Gastroesophageal sphincter (tissue), 4 donors: ENCODE measurements at regions not wholly inside any gene's neighbourhood (a gene's known extent, or its start where the extent isn't known, plus 50 kb on each side); places are given as distances from the start of the nearest gene placed in this dataset.
"Not testable (repeated sequence)": the region's sequence is repeated elsewhere in the genome, so short reads cannot be mapped to it uniquely, and the experiment has no call there.

Source experiments
- ATAC-seq: fragments of 150-250 bp; one replicate; pipeline ENCODE4 v1.9.1; 2016; ENCODE audit warnings: mild to moderate bottlenecking, moderate library complexity
- H3K27ac ChIP-seq, 4 donors: fragments of 200-600 bp; sonication (generic) in 3 of 4; 1 replicate in 3 of 4; 2 replicates in 1 of 4; pipeline ENCODE4 v1.5.1; 2016 to 2019
- H3K27me3 ChIP-seq: fragments of 200-600 bp; sonication (generic); one replicate; pipeline ENCODE4 v1.5.1; 2019
- H3K36me3 ChIP-seq, 2 donors: fragments of 200-600 bp; sonication (generic); one replicate each; pipeline ENCODE4 v1.5.1; 2019; ENCODE audit warnings: control low read depth in 1 of 2
- H3K4me1 ChIP-seq, 3 donors: fragments of 200-600 bp; sonication (generic); 1 replicate in 2 of 3; 2 replicates in 1 of 3; pipeline ENCODE4 v1.5.1; 2016 to 2019; ENCODE audit warnings: control low read depth in 2 of 3
- H3K4me3 ChIP-seq, 2 donors: fragments of 200-600 bp; sonication (generic); one replicate each; pipeline ENCODE4 v1.5.1; 2019; ENCODE audit warnings: mild to moderate bottlenecking in 1 of 2, moderate library complexity in 1 of 2
- H3K9me3 ChIP-seq, 3 donors: fragments of 200-600 bp; sonication (generic); one replicate each; pipeline ENCODE4 v1.5.1; 2017 to 2019; ENCODE audit warnings: control low read depth in 2 of 3
- WGBS, 2 donors: methylation state at CpG; one replicate each; pipeline ENCODE4 v1.1.5; 2018; ENCODE audit warnings: low coverage in 1 of 2; 5-methylcytosine and 5-hydroxymethylcytosine counted together

DNA sequence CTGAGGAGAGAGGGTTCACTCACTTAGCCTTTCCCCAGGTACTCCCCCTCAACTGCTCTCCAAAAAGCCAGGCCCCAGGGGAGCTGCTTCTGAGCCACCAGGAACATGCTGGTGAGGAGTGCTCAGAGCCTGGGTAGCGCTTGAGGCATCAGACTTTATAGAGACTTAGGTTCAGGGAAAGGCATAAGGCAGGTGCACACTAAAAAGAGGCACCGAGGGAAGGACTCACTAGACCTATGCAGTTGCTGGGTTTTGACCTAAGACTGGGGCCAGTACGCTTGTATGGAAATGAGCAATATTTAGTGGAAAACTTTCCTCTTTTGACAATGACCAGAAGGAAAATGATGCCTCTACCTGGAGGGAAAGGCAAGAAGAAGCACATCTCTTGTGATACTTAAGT lies 589.1 kb downstream of the RPIA start:
- ATAC-seq, H3K9me3 ChIP-seq: not testable (repeated sequence)
- WGBS, 2 donors = 60% methylated on average over 1 of the region's 3 CpGs; no CpG with 5 or more reads in 1 of the 2 donors

DNA sequence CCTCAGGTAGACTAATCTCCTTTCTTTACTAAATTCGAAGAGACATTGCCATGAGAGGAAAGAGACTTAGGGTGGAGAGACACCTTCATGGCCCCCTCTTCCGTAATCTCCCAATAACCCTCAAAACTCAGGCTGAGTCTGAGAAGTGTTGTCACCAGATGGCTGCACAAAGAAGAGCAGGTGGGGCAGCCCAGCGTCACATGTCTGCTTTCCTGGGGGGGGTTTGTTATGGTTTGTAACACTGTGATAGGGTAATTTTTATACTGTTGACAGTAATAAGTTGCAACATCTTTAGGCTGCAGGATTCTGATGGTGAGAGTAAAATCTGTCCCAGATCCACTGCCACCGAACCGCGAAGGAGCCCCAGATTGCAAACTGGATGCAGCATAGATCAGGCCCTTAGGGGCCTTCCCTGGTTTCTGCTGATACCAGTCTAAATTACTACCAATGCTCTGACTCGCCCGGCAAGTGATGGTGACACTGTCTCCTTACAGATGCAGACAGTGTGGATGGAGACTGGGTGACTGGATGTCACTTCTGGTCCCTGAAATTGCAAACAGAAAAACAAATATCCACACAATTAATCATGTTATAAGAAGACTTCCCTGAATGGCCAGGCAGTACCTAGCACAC lies 595.1 kb downstream of the RPIA start:
- H3K4me1 ChIP-seq, H3K9me3 ChIP-seq, ATAC-seq, H3K27me3 ChIP-seq, H3K36me3 ChIP-seq, H3K27ac ChIP-seq, H3K4me3 ChIP-seq: not testable (repeated sequence)
- no CpG with 5 or more reads among the region's 8 CpGs for WGBS, 2 donors

More for the DNA sequence above, 589.1 kb downstream of the RPIA start:
- not testable (repeated sequence) for H3K27ac ChIP-seq, H3K27me3 ChIP-seq, H3K36me3 ChIP-seq, H3K4me3 ChIP-seq, H3K4me1 ChIP-seq

DNA sequence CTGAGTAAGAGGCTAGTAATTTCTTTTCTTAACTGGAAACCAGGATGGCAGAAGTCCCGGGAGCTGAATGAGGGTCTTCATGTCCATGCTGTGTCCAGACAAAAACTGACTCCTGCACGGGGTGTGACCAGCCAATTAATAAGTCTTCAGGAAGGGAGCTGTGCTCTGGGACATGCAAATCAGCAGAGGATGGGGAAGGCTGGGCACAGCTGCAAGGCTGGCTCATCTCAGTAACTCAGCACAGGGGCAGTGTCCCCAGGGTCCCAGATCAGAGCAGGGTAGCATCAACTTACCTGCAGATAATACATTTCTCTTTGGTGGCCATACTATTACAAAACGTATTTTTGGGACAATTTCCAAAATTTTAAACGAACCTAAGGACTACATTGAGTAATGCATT lies 595.6 kb downstream of the RPIA start:
- no CpG with 5 or more reads among the region's 4 CpGs for WGBS, 2 donors
- not testable (repeated sequence) for H3K36me3 ChIP-seq, H3K27ac ChIP-seq, H3K4me1 ChIP-seq, H3K9me3 ChIP-seq, H3K27me3 ChIP-seq, ATAC-seq, H3K4me3 ChIP-seq

DNA sequence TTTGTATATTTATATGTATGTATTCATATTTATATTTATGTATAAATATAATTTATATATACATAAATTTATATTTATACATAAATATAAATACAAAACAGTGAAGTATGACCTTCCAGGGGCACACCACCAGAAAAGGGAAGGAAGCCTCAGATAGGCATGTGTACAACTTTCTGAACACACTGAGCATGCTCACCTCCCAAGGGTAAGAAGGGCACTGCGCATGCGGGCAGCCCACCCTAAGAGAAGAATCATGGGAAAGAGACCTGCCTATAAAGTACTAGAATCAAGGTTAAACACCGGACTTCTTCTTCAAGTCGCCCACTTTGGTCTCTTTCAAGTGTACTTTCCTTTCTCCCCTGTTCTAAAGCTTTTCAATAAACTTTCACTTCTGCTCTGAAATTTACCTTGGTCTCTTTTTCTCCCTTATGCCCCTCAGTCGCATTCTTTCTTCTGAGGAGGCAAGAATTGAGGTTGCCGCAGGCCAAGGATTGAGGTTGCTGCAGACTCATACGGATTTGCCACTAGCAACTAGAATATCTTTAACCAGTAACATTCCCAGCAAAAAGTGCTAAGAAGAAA lies 600.3 kb downstream of the RPIA start:
- not testable (repeated sequence) for H3K36me3 ChIP-seq, H3K9me3 ChIP-seq, H3K4me1 ChIP-seq, H3K27me3 ChIP-seq, H3K27ac ChIP-seq, H3K4me3 ChIP-seq, ATAC-seq
- no CpG with 5 or more reads among the region's 7 CpGs for WGBS, 2 donors

DNA sequence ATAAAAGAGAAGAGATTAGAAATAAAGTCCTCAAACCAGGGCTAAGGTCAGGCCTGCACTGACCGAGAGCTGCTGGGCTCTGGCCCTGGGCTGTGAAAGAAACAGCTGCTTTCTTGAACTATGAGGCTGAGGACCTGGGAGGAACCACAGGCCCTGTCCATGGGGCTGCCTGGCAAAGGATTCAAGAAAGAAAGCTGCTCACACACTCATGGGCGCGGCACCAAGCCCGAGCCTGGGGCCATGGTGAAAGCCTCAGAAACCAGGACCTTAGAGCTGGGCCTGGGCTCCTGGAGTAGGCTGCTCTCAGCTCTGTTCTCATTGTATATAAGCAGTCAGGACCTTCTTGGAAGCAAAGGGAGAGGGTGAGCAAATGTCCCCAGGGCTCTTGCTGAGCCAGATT lies 601.9 kb downstream of the RPIA start:
- not testable (repeated sequence) for H3K27ac ChIP-seq, H3K4me1 ChIP-seq, H3K36me3 ChIP-seq, H3K4me3 ChIP-seq, H3K27me3 ChIP-seq, H3K9me3 ChIP-seq, ATAC-seq
- no CpG with 5 or more reads among the region's 4 CpGs for WGBS, 2 donors

DNA sequence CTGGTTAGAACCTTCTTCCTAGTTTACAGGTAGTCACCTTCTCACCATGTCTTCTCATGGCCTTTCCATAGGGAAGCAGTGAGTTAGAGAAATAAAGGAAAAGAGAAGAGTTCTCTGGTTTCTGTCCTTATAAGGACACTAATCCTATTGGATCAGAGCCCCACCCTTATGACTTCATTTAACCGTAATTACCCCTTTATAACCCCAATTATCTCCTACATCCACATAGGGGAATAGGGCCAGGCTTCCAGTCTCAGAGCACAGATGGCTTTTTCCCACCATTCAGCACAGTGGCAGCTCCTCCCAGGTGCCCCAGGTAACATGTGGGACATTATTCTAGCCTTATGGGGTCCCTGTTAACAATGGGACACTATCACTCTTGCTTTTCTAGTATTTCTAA lies 602.9 kb downstream of the RPIA start:
- not testable (repeated sequence) for H3K36me3 ChIP-seq, ATAC-seq, H3K27me3 ChIP-seq, H3K9me3 ChIP-seq, H3K4me1 ChIP-seq, H3K27ac ChIP-seq, H3K4me3 ChIP-seq
- no CpG with 5 or more reads among the region's 1 CpG for WGBS, 2 donors

DNA sequence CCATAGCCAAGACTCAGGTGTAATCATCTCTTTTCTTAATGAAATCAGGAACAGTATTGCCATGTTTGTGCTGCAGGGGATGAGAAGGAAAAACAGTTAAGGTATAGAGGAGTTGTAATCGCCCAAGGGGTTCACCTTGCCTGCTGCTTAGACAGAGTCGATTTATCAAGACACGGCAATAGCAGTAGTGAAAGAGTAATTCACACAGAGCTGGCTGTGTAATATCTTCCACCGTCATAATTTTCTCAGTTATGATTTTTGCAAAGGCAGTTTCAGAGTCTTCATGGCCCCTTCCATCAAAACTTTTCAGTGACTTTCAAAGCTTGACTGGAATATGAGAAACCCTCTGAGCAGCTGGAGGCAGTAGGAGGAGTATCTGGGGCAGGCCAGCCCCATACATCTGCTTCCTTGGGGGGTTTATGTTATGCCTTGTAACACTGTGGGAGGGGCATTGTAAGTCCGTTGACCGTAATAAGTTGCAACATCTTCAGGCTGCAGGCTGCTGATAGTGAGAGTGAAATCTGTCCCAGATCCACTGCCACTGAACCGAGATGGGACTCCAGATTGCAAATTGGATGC lies 605.4 kb downstream of the RPIA start:
- no CpG with 5 or more reads among the region's 7 CpGs for WGBS, 2 donors
- not testable (repeated sequence) for ATAC-seq, H3K9me3 ChIP-seq, H3K27ac ChIP-seq, H3K4me3 ChIP-seq, H3K4me1 ChIP-seq, H3K36me3 ChIP-seq, H3K27me3 ChIP-seq

DNA sequence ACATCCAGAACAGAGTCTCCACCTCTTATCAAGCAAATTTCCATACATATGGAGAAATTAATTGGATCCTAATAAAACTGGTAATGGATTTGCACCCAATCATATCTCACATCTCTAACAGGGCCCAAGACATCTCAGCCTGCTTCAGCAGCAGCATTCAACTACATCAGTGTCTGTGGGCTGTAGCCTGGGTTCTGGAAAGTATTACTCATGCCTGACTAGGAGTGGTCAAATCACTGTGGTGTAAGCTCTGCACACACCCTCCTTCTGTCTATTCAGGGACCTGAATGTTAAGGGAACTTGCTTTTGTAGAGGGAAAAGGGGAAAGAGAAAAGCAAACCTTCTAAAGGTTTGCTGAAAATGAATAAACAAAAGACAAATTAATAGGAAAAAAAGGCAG lies 607.7 kb downstream of the RPIA start:
- H3K36me3 ChIP-seq, H3K27ac ChIP-seq, H3K9me3 ChIP-seq, H3K4me3 ChIP-seq, H3K27me3 ChIP-seq, ATAC-seq, H3K4me1 ChIP-seq: not testable (repeated sequence)

DNA sequence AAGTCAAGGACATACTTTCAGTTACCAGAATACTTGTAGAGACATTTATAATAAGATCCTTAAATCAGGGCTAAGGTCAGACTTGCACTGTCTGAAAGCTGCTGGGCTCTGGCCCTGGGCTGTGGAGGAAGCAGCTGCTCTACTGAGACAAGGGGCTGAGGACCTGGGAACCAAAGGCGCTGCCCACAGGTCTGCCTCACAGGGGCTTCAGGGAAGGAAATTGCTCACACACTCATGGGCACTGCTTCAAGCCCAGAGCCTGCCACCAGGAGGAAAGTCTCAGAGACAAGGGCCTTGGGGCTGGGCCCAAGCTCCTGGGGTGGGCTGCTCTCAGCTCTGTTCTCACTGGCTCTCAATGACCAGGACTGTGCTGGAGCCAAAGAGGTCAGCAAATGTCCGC lies 614.1 kb downstream of the RPIA start:
- H3K27ac ChIP-seq, ATAC-seq, H3K27me3 ChIP-seq, H3K4me3 ChIP-seq, H3K36me3 ChIP-seq, H3K4me1 ChIP-seq, H3K9me3 ChIP-seq: not testable (repeated sequence)
- 60% methylated on average over 1 of the region's 2 CpGs; no CpG with 5 or more reads in 1 of the 2 donors for WGBS, 2 donors

DNA sequence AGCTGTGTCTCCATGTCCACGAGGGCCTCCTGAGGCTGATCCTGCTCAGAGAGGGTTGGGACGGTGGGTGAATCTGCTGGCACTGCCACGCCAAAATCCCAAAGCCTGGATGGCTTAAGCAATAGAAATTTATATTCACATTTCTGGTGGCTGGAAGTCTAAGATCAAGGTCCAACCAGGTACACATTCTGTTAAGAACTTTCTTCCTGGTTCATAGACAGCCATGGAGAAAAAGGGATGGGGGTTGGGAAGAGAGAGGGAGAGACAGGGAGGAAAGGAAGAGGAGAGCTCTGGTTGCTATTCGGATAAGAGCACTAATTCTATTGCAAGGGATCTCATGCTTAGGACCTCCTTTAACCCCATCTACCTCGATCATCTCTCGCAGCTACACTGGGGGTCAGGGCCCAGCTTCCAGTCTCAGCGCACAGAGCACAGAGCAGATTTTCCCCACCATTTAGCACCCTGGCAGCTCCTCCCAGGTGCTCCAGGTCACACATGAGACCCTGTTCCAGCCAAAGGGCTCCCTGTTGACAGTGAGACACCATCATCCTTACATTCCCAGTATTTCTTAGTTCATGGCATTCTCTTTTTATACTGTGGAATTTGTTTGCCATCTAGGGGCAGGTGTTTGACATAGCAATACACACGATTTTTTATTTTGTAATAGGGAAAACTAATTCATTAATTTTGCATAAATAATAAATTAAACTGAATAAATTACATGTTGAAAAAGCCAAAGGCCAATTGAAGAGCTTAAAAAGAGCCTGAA lies 615.6 kb downstream of the RPIA start:
- not testable (repeated sequence) for H3K36me3 ChIP-seq, H3K27me3 ChIP-seq, H3K9me3 ChIP-seq, H3K27ac ChIP-seq, H3K4me3 ChIP-seq, ATAC-seq, H3K4me1 ChIP-seq
- 100% methylated on average over 1 of the region's 8 CpGs; no CpG with 5 or more reads in 1 of the 2 donors for WGBS, 2 donors

DNA sequence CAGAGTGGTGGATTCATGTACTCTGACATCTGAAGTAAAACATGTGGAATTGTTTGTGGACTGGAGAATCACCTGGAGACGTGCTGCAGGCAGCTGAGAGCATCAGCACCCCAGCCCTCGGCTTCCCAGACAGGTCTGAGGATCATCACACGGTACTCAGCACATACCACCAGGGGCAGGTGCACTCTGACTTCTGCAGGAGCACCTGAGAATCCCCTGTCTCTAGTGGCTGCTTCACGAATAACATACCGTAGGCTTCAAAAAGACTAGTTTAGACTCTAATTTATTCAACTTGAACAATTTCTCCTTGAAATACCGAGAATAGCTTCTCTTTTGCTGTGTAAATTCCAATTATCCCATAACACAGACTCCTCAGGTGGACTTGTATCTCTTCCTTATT lies 627.5 kb downstream of the RPIA start:
- H3K9me3 ChIP-seq, H3K36me3 ChIP-seq, H3K4me3 ChIP-seq, ATAC-seq, H3K27ac ChIP-seq, H3K4me1 ChIP-seq, H3K27me3 ChIP-seq: not testable (repeated sequence)
- no CpG with 5 or more reads among the region's 6 CpGs for WGBS, 2 donors

DNA sequence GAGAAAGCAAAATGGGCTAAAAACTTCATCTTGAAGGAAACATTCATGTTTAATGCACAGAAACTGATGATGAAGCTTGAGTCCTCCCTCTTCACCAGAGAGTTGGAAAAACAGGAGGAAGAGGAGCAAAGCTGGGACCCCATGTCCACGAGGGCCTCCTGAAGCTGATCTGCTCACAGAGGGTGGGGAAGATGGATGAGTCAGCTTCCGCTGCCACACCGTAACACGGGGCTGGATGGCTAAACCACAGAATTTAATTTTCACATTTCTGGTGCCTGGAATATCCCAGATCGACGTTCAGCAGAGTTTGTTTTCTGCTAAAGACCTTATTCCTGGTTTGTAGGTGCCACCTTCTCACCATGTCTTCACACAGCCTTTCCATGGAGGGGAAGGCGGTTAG lies 634.4 kb downstream of the RPIA start:
- H3K4me3 ChIP-seq, H3K4me1 ChIP-seq, H3K9me3 ChIP-seq, ATAC-seq, H3K27ac ChIP-seq, H3K36me3 ChIP-seq, H3K27me3 ChIP-seq: not testable (repeated sequence)
- WGBS, 2 donors = no CpG with 5 or more reads among the region's 7 CpGs

DNA sequence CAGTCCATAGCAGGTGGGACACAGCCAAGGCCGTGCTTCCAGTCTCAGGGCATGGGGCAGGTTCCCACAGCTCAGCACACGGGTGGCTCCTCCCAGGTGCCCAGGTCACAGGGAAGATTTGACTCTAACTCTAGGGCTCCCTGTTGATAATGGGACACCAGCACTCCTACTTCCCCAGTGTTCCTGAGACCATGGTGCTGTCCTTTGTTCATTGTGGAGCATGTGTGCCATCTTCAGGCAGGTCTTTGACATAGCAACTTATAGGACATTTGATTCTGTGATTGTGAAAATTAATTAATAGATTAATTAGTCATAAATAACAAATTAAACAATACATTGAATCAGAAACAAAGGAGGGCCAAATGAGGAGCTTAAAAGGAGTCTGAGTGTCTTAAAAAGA lies 635.0 kb downstream of the RPIA start:
- not testable (repeated sequence) for H3K36me3 ChIP-seq, H3K27ac ChIP-seq, H3K27me3 ChIP-seq, H3K4me1 ChIP-seq, ATAC-seq, H3K9me3 ChIP-seq, H3K4me3 ChIP-seq
- WGBS, 2 donors = no CpG with 5 or more reads among the region's 2 CpGs

DNA sequence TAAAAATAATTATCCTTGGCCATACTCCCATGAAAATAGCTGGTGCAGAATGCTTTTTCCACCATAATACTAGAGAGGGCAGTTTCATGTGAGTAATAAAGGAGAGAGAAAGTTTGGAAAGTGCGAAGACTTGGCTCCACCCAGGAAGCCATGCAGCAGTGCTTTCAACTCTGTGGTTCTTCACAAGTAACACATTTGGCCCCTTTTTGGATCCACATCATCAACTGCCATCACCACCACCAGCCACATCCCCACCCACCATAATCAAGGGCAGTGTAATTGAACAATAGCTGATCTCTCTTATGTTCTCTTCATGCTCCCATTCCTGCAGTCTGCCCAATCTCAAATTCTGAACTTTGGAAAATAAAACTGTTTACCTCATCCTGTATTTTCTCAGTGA lies 637.3 kb downstream of the RPIA start:
- ATAC-seq = not testable (repeated sequence)
- WGBS, 2 donors = no CpG with 5 or more reads among the region's 1 CpG

More for the DNA sequence above, 637.3 kb downstream of the RPIA start:
- not testable (repeated sequence) for H3K4me1 ChIP-seq, H3K27ac ChIP-seq, H3K9me3 ChIP-seq, H3K4me3 ChIP-seq, H3K36me3 ChIP-seq, H3K27me3 ChIP-seq
